Stimulated activated CD8-positive, alpha-beta memory T cell treated with anti-CD3 and anti-CD28 coated beads, Interleukin-2, amount 100 ng/mL, for 1 hour (primary cell): ENCODE measurements at regions not wholly inside any gene's neighbourhood (a gene's known extent, or its start where the extent isn't known, plus 50 kb on each side); places are given as distances from the start of the nearest gene placed in this dataset.
"Not testable (repeated sequence)": the region's sequence is repeated elsewhere in the genome, so short reads cannot be mapped to it uniquely, and the experiment has no call there.

Source experiments
- DNase-seq, 2 donors: peaks; one replicate each; pipeline ENCODE4 v3.0.0-alpha.2; 2020; ENCODE audit warnings: low read depth in 2 of 2

GRCh38 chr11:129698212-129698611, 117.4 kb upstream of the TMEM45B start:
- no peak for DNase-seq

- DNase-seq = no peak
Observed at GRCh38 chr11:129699711-129700304, 115.8 kb upstream of the TMEM45B start.

GRCh38 chr11:129700701-129701100, 114.9 kb upstream of the TMEM45B start:
- no peak for DNase-seq

- no peak for DNase-seq
Observed at GRCh38 chr11:129701706-129702105, 113.9 kb upstream of the TMEM45B start.

- no peak for DNase-seq
Observed at GRCh38 chr11:129702410-129703398, 112.9 kb upstream of the TMEM45B start.

- DNase-seq = no peak
Observed at GRCh38 chr11:129703846-129704245, 111.8 kb upstream of the TMEM45B start.

- DNase-seq = no peak
Observed at GRCh38 chr11:129704831-129705230, 110.8 kb upstream of the TMEM45B start.

GRCh38 chr11:129705341-129705740, 110.3 kb upstream of the TMEM45B start:
- no peak for DNase-seq

GRCh38 chr11:129705933-129706332, 109.7 kb upstream of the TMEM45B start:
- DNase-seq = no peak

- DNase-seq = no peak
Observed at GRCh38 chr11:129709801-129710398, 105.7 kb upstream of the TMEM45B start.

GRCh38 chr11:129710423-129710822, 105.2 kb upstream of the TMEM45B start:
- DNase-seq = no peak

- DNase-seq = no peak
Observed at GRCh38 chr11:129711760-129712159, 103.9 kb upstream of the TMEM45B start.

- DNase-seq = not testable (repeated sequence)
Observed at GRCh38 chr11:129712486-129713240, 103.0 kb upstream of the TMEM45B start.

- no peak for DNase-seq
Observed at GRCh38 chr11:129719037-129719436, 96.6 kb upstream of the TMEM45B start.

GRCh38 chr11:129720156-129720555, 95.5 kb upstream of the TMEM45B start:
- DNase-seq = no peak

- no peak for DNase-seq
Observed at GRCh38 chr11:129720994-129721393, 94.7 kb upstream of the TMEM45B start.

GRCh38 chr11:129721685-129722084, 94.0 kb upstream of the TMEM45B start:
- DNase-seq = no peak

GRCh38 chr11:129722529-129722928, 93.1 kb upstream of the TMEM45B start:
- no peak for DNase-seq

- DNase-seq = no peak
Observed at GRCh38 chr11:129723146-129723760, 92.4 kb upstream of the TMEM45B start.

- DNase-seq = no peak
Observed at GRCh38 chr11:129723761-129724162, 91.9 kb upstream of the TMEM45B start.

GRCh38 chr11:129724866-129725265, 90.8 kb upstream of the TMEM45B start:
- DNase-seq = no peak
